GM18873 (cell line): ENCODE measurements at regions not wholly inside any gene's neighbourhood (a gene's known extent, or its start where the extent isn't known, plus 50 kb on each side); places are given as distances from the start of the nearest gene placed in this dataset.
"Not testable (repeated sequence)": the region's sequence is repeated elsewhere in the genome, so short reads cannot be mapped to it uniquely, and the experiment has no call there.

Experiments used
- ATAC-seq: cut with Tn5 transposase; IDR thresholded peaks from one replicate; pipeline ENCODE4 v1.9.1; 2021; ENCODE audit warnings: mild to moderate bottlenecking, moderate library complexity, moderate number of reproducible peaks; ENCODE audit not compliant: unreplicated experiment, low FRiP score

DNA sequence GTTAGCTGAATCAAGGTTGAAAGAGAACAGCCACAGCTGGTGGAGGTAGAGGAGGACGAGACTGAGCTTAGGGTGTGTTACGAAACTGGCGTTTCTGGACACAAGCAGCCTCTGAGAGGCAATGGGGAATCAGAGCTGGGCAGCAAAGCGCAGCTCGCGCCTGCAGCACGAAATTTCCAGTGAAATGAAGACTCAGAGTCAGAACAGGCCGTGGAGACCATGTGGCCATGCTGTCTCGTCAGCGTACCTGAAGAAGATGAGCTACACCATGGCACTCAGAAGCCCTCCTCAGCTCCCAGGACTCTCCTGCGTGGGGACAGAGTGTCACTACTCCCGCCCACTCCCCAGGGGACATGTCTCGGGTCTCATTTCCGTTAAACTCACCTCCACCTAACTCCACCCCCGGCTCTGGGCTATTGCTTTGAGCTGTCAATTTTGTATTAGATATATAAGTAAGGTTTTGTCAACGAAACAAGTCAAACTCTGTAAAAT, 256.9 kb downstream of the ERMARD start:
- ATAC-seq: no peak

DNA sequence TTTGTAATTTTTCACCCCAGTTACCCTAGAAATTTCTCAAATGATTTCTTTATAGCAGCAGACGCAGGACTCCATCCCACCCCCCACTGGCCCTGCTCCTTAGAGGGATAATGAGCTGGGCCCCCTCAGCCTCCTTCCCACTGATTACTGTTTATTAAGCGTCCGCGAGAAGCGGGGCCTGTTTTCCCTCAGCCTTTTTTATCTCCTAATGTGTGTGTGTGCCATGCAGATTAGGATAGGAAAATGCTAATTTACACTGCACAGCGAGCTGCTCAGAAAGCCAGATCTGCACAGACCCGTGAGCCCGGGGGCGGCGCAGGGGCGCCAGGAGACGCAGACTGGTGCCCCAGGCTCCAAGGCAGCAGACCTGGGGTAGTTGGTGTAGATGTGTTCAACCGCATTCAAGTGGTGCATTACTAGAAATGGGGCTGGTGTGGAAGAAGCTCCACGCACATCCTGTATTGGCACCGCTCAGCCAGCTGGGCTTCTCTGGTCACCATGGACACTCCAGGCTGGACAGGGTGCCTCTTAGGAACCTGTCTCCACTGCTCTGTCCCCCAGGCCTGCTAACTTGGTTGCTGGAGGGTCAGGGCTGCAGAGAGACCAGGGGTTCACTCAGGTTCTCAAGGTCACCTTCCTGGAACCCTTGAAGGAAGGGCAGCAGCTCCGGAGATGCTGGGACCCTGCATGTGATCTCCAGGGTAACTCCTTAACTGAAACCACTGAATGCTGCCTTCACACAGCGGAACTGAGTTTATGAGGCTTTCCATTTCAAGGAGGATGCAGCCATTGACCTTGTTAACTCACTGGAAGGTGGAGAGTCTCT, 256.3 kb downstream of the ERMARD start:
- ATAC-seq: no peak

GRCh38 chr6:170006900-170007467, 255.6 kb downstream of the ERMARD start:
- no peak for ATAC-seq

DNA sequence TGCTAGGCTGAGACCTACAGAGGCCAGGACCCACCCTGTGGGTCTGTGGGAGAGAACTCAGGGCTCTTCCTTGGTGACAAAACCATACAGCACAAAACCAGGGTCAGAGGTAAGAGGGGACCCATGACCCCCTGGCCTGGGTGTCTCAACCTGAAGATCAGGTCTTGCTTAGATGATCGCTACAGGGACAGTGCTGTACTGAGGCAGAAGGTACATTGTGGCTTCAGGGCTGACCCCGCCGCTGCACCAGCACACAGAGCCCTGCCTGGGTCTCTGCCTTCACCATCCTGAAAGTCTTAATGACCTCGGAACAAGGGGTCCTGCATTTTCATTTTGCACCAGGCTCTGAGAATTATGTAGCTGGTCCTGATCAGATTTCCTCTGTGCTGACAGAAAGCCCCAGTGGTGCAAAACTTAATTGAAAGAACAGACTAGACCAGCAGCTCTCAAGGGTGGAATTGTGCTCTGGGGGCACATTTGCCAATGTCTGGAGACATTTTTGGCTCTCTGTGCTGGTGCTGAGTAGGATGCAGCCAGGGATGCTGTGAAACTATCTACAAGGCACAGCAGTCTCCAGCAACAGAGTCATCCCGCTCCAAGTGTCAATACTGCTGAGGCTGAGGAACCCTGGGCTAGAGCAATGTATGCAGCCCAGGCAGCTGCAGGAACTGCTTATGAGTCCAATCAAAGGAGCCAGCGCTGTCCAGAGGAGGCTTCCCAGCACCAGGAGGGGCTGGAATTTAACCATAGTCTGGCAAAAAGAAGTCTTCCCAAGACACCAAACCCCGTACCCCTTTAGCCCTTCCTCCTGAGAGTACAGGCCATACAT, 254.9 kb downstream of the ERMARD start:
- ATAC-seq: no peak

- no peak for ATAC-seq
These were observed 254.2 kb downstream of the ERMARD start for GRCh38 chr6:170005665-170006064.

DNA sequence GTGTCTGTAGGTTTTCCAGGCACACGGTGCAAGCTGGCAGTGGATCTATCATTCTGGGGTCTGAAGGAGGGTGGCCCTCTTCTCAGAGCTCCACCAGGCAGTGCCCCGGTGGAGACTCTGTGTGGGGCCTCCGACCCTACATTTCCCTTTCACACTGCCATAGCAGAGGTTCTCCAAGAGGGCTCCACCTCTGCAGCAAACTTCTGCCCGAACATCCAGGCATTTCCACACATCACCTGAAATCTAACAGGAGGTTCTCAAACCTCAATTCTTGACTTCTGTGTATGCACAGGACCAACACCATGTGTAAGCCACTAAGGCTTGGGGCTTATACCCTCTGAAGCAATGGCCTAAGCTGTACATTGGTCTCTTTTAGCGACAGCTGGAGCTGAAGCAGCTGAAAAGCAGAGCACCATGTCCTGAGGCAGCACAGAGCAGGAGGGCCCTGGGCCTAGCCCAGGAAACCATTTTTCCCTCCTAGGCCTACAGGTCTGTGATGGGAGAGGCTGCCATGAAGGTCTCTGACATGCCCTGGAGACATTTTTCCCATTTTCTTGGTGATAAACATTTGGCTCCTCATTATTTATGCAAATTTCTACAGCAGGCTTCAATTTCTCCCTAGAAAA, 253.3 kb downstream of the ERMARD start:
- ATAC-seq: no peak

DNA sequence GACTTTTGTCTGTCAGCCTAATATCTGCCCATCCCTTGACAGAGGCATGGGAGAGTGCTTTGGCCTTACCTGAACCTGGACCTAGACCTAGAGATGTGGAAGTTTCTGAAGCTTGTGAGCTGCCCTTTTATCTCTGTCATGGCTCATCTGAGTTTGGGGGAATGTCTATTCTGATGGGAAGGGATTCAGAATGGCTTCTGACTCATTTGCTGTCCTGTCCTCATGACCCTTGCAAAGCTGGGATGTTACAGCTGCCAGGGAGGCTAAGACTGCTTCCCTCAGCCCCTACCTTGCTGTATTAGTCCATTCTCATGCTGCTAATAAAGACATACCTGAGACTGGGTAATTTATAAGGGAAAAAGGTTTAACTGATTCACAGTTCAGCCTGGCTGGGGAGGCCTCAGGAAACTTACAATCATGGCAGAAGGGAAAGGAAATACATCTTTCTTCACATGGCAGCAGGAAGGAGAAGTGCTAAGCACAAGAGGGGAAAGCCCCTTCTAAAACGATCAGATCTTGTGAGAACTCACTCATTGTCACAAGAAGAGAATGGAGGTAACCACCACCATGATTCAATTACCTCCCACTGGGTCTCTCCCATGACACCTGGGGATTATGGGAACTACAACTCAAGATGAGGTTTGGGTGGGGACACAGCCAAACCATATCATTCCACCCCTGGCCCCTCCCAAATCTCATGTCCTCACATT, 252.2 kb downstream of the ERMARD start:
- ATAC-seq: no peak

GRCh38 chr6:170003027-170003426, 251.6 kb downstream of the ERMARD start:
- ATAC-seq: no peak

DNA sequence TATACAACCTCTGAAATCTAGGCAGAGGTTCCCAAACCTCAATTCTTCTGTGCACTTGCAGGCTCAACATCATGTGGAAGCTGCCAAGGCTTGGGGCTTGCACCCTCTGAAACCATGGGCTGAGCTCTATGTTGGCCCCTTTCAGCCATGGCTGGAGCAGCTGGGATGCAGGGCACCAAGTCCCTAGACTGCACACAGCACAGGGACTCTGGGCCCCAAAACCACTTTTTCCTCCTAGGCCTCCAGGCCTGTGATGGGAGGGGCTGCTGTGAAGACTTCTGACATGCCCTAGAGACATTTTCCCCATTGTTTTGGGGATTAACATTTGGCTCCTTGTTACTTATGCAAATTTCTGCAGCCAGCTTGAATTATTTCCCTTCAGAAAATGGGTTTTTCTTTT, 250.4 kb downstream of the ERMARD start:
- not testable (repeated sequence) for ATAC-seq

- no peak for ATAC-seq
These were observed 248.8 kb downstream of the ERMARD start for GRCh38 chr6:170000071-170000843.

DNA sequence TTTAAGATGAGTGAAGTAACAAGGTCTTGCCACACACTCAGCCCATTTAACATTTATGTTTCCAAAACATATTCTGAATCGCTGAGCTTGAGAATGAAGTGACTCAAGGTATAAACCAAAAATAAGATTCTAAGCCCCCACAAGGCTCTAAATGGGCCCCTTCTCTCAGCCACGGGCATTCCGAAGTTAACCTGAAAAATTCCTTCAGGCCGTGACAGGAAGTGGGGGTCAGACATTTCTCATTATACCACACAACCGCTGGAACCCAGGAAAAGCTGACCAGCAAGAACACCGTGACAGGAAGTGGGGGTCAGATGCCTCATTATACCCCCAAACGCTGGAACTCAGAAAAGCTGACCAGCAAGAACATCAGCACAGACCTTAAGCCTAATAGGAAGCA, 247.9 kb downstream of the ERMARD start:
- no peak for ATAC-seq

DNA sequence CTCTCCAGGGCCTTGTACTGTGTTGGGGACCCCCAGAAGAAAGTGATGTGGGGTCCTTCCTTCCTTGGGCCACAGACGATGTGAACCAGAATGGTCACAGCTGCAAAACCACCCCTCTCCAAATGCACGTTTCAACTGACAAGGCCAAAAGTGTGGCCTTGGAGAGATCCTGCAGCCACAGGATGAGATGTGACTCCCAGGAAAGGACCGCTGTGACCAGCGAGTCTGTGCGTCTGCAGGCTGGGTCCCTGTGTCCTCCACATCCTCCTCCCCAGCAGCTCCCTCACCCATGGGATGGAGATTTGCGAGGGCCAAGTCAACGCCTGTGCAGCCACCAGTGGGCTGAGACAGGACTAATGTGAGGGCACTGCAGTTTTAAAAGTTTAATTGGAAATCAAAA, 247.0 kb downstream of the ERMARD start:
- ATAC-seq: no peak

- ATAC-seq: no peak
These were observed 246.5 kb downstream of the ERMARD start for GRCh38 chr6:169997930-169998218.

GRCh38 chr6:169997187-169997929, 245.9 kb downstream of the ERMARD start:
- no peak for ATAC-seq

- no peak for ATAC-seq
These were observed 245.1 kb downstream of the ERMARD start for GRCh38 chr6:169996378-169997051.

- no peak for ATAC-seq
These were observed 243.3 kb downstream of the ERMARD start for GRCh38 chr6:169994739-169995138.

- no peak for ATAC-seq
These were observed 242.5 kb downstream of the ERMARD start for GRCh38 chr6:169993861-169994481.

GRCh38 chr6:169991913-169992312, 240.5 kb downstream of the ERMARD start:
- no peak for ATAC-seq
